ENCODE measurements at regions not wholly inside any gene's neighbourhood (a gene's known extent, or its start where the extent isn't known, plus 50 kb on each side); places are given as distances from the start of the nearest gene placed in this dataset.

DNA sequence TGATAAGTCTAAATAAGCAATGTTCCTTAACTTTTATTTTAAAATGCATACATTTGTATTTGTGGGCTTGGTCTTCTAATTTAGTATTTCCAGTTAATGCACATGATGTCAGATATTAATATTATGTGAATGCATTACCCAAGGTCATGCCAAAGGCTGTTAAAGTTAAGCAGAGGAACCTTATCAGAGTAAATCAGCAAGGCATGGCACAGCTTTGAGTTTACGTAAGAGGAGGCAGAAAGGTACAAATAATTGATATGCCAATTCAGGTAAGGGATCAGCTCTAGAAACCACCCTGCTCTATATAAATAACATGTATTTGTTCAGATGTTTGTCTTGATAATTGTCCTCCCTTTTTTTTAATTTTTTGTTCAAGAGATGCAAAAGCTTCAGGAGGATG is 64.5 kb upstream of the CHRM3 start:
- TF ChIP-seq, protein P1, sequence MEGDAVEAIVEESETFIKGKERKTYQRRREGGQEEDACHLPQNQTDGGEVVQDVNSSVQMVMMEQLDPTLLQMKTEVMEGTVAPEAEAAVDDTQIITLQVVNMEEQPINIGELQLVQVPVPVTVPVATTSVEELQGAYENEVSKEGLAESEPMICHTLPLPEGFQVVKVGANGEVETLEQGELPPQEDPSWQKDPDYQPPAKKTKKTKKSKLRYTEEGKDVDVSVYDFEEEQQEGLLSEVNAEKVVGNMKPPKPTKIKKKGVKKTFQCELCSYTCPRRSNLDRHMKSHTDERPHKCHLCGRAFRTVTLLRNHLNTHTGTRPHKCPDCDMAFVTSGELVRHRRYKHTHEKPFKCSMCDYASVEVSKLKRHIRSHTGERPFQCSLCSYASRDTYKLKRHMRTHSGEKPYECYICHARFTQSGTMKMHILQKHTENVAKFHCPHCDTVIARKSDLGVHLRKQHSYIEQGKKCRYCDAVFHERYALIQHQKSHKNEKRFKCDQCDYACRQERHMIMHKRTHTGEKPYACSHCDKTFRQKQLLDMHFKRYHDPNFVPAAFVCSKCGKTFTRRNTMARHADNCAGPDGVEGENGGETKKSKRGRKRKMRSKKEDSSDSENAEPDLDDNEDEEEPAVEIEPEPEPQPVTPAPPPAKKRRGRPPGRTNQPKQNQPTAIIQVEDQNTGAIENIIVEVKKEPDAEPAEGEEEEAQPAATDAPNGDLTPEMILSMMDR (IDR thresholded peaks at IDR 0.05): no peak
- TF ChIP-seq POLR2A (IDR thresholded peaks at IDR 0.05): no peak

All from adrenal gland (tissue), 5 donors.